SK-N-MC (cell line): ENCODE measurements at regions not wholly inside any gene's neighbourhood (a gene's known extent, or its start where the extent isn't known, plus 50 kb on each side); places are given as distances from the start of the nearest gene placed in this dataset.

Source experiments
- EZH2 ChIP-seq: fragments of 200-600 bp; sonication (generic); IDR thresholded peaks from one replicate; pipeline ENCODE4 v1.6.1; 2017; ENCODE audit warnings: antibody characterized with exemption
- POLR2AphosphoS5 ChIP-seq: IDR thresholded peaks from 2 replicates; pipeline ENCODE4 v1.6.1; 2012; ENCODE audit warnings: mild to moderate bottlenecking, low read depth, low read length, borderline replicate concordance

- TF ChIP-seq POLR2AphosphoS5 = no peak
- TF ChIP-seq EZH2 = no peak
Measured at GRCh38 chrX:122545778-122546177, 638.3 kb upstream of the GRIA3 start.
